Stimulated activated CD4-positive, alpha-beta T cell treated with anti-CD3 and anti-CD28 coated beads, Interleukin-2, amount 100 ng/mL, for 24 hours (primary cell): ENCODE measurements at regions not wholly inside any gene's neighbourhood (a gene's known extent, or its start where the extent isn't known, plus 50 kb on each side); places are given as distances from the start of the nearest gene placed in this dataset.
"Not testable (repeated sequence)": the region's sequence is repeated elsewhere in the genome, so short reads cannot be mapped to it uniquely, and the experiment has no call there.

Experiments
- DNase-seq, 2 donors: peaks; one replicate each; pipeline ENCODE4 v3.0.0-alpha.2; 2020

GRCh38 chr7:93830141-93830925, 60.2 kb downstream of the TFPI2 start:
- no peak for DNase-seq

DNA sequence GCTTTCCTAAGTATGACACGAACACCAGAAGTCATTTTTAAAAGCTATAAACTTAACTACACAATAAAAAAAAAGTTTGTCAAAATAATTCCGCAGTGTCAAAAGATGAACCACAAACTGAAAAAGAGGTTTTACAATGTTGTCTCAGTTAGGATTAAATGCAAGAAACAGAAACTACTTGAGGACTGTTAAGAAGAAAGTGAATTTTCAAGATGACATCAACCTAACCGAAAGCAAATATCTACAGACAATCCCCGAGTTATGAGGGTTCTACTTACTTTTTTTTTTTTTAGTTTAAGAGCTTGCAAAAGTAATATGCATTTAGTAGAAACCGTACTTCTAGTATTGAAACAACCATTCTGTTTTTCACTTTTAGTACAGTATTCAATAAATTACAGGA, 62.3 kb downstream of the TFPI2 start:
- no peak for DNase-seq

- no peak for DNase-seq
Observed at GRCh38 chr7:93823621-93824020, 66.9 kb downstream of the TFPI2 start.

- no peak for DNase-seq
Observed at GRCh38 chr7:93821463-93821862, 69.1 kb downstream of the TFPI2 start.

GRCh38 chr7:93819699-93820098, 70.9 kb downstream of the TFPI2 start:
- no peak for DNase-seq

DNA sequence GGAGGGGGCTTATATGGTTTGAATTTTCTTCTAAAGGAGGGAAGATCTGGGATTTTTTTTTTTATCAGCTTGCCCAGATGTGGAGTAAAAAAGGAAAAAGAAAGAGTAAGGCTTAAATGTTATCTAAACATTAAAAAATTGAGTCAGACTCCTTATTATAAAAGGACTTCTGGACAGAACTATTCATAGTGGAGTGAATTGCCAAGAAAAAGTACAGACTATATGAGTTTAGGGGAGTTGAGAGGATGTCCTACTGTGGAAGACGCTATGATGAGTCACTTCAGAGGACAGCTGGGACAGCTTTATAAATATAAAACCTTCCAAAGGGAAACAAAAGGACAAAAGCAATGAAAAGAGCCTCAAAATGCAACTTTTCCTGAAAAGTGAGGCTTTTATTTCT, 73.0 kb downstream of the TFPI2 start:
- DNase-seq = no peak

- DNase-seq = no peak
Observed at GRCh38 chr7:93817004-93817403, 73.5 kb downstream of the TFPI2 start.

- DNase-seq = no peak
Observed at GRCh38 chr7:93813514-93813913, 77.0 kb downstream of the TFPI2 start.

- DNase-seq = no peak
Observed at GRCh38 chr7:93812061-93812460, 78.5 kb downstream of the TFPI2 start.

GRCh38 chr7:93811198-93811597, 79.4 kb downstream of the TFPI2 start:
- DNase-seq = no peak

DNA sequence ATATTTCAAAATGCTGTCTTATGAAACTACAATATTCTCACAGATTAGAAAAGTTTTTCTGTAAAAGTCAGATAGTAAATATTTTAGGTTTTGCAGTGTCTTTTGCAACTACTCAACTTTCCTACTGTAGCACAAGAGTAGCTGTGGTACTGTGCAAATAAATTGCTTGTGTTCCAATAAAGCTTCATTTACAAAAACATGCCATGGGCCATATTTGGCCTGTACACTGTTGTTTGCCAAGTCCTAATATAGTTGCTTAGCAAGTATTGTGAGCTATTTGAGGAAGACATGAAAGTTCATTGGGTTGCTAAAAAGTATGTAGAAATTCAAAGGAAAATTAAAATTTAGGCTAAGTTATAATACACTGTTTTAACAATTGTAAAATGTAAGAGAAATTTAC, 80.0 kb downstream of the TFPI2 start:
- no peak for DNase-seq

DNA sequence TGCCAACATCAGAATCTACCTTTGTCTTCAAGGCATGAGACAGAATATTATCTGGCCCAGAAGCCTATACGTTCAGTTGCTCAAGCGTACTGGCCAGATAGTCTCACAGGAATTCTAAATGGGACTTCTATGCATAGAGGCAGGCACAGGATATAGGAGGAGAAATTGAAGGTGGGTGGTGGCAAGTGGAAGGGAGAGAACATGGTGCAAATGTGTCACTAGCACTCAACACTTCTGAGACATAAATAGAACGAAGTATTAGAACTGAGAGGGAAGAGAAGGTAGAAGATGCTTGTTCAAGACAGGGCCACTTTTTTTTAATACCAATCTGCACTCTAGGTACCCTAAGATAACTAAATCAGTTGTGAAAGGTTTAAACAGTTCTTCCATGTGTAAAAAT, 85.8 kb downstream of the TFPI2 start:
- no peak for DNase-seq

DNA sequence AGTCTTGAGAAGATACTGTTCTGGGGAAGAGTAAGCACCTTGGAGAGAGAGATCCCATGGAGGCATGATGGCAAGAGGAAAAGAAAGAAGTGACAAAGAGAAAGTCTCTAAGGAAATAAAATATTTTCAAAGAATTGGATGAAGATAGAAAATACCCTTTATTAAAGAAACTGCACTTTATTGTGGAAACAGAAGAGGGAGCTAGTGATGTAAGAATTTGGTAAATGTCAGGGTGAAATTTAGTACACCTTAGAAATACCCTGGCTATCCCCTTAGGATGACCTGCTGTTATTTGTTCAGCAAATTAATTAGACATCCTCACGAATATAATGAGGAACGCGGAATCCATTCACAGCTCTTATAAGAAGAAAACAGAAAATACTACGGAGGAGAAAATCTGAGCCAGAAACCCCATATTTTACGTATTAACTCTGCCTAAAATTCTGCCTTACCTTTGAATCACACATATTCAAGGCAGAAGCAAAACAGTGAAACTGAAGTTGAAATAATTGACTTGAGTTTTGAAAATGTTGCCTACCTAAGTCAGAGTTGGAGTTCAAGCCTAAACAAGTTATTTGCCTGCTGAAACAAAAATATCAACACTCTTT, 90.7 kb downstream of the TFPI2 start:
- DNase-seq = no peak

DNA sequence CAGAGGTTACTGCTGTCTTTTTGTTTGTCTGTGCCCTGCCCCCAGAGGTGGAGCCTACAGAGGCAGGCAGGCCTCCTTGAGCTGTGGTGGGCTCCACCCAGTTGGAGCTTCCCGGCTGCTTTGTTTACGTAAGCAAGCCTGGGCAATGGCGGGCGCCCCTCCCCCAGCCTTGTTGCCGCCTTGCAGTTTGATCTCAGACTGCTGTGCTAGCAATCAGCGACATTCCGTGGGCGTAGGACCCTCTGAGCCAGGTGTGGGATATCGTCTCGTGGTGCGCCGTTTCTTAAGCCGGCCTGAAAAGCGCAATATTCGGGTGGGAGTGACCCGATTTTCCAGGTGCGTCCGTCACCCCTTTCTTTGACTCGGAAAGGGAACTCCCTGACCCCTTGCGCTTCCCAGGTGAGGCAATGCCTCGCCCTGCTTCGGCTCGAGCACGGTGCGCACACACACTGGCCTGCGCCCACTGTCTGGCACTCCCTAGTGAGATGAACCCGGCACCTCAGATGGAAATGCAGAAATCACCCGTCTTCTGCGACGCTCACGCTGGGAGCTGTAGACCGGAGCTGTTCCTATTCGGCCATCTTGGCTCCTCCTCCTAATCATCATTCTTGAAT, 97.4 kb downstream of the TFPI2 start:
- DNase-seq = not testable (repeated sequence)

- DNase-seq = no peak
Observed at GRCh38 chr7:93779115-93779514, 111.4 kb downstream of the TFPI2 start.

DNA sequence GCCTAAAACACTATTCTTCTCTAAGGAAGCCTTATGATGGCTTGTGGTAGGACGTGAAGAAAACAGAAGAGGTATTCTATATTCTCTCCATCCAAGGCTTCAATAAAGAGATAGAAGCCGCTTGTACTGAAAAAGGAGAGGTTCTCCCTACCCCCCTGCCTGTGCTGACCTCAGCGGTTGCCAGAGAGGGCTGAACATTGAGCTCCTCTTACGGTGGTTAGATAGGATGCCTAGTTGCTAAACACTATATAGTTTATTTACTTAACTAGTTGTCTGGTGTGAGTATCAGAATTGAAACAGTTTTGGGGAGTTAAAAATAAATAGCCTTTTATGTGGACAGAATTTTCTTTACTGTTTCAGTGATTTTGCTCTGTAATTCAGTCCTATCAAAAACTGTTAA, 112.2 kb downstream of the TFPI2 start:
- DNase-seq = no peak

- no peak for DNase-seq
Observed at GRCh38 chr7:93773446-93773845, 117.1 kb downstream of the TFPI2 start.

GRCh38 chr7:93765475-93765874, 125.1 kb downstream of the TFPI2 start:
- no peak for DNase-seq

- DNase-seq = no peak
Observed at GRCh38 chr7:93758631-93759030, 131.9 kb downstream of the TFPI2 start.

DNA sequence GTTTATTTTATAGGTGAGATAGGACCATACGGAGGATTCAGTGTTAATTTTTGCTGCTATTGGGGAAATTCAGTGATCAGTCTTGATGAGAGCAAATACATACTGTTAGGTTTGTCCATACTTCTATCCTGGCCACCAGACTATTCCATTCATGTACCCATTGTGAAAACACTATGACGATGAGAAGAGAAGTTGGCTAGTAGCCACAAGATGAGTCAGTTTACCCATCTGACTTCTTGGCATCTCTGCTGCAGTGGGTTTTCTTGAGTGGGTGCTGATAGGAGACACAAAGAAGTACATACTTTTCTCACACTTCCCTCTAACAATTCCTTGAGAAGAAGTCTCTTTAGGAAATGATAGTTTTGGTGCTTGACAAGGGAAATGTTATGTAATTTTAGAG, 133.1 kb downstream of the TFPI2 start:
- DNase-seq = no peak

DNA sequence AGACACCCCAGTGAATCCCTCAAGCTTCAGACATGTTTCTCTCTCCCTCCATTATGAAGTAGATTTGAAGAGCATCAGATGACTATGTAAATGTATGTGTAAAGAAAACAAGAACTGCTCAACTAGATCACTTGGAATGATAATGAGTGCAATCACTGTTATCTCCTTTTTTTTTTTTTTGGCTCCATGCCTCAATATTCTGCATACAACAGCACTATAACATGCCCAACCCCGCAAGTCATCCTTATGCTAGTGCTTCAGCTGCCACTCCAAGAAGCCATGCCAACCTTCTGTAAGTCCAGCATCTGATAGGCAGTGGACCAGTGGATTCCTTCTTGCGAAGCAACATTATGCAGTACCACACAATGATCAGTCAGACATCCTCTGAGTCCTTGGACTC, 133.7 kb downstream of the TFPI2 start:
- DNase-seq = no peak

DNA sequence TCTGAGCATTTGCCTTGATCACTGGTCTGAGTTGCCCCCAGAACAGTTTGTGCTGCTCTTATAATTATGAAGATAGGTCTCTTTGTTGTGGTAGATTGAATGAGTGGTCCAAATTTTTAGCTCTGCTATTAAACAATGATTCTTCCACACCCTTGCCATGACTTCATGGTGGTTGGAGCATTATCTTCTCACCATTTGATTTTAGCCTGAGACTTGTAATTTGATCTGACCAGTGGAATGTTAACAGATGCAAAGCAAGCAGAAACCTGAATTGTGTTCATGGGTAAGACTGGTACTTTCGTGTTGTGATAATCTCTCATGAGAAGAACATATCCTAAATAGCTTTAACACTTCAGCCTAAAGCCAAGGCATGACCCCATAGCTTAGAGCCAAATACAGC, 139.1 kb downstream of the TFPI2 start:
- DNase-seq = no peak

DNA sequence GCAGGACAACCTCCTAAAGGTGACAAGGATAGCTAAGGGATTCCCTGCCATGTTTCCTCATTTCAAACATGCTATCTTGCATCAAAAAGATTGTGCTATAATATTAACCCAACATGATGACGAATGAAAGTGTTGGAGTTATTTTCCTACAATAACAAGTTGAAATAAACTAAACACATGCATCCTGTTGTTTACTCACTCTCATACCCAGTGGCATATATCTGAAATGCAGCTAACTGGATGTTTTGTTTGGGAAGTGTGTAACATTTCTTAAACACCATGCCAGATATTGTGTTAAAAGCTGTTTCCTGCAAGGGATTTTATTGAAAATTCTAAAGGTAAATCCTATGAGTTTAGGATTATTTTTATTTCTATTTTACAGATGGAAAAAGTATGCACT, 139.6 kb downstream of the TFPI2 start:
- DNase-seq = no peak

DNA sequence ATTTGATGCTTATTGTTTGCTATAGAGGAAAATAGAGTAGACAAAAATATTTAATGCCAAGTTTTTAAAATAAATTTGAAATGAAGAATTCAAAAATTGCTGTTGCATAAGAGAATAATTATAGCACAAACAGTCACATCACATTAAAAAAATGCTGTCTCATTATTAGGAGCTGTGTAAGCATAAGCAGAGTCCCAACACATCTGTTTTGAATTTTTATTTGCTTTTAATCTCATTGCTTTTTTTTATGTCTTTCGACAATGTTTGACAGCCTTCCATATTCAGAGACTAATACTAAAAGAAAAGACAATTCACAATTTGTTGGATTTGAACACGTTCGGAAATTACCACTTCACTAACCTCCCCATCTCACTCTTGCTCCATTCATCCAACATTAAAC, 143.5 kb downstream of the TFPI2 start:
- DNase-seq = no peak

DNA sequence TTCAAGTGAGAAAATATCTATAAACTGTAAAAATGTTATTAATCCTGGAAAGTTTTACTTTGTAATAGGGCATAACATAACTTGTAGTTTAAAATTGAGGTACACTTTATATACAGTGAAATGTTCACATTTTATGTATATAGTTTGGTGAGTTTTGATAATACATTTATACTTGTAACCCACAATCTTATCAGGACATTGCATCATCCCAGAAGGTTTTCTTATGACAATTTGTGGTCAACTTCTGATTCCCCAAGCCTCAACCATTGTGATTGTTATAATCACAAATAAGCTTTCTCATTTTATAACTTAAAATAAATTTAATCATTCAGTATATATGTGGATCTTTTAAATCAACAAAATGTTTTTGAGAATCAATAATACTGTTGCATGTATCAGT, 151.1 kb downstream of the TFPI2 start:
- no peak for DNase-seq
